IMR-90 (cell line): ENCODE measurements at regions not wholly inside any gene's neighbourhood (a gene's known extent, or its start where the extent isn't known, plus 50 kb on each side); places are given as distances from the start of the nearest gene placed in this dataset.
"Not testable (repeated sequence)": the region's sequence is repeated elsewhere in the genome, so short reads cannot be mapped to it uniquely, and the experiment has no call there.

ENCODE experiments used
- ATAC-seq: fragments of 200-7000 bp; cut with Tn5 transposase; 2 replicates; pipeline ENCODE4 v1.9.1; 2020; ENCODE audit warnings: low read depth, mild to moderate bottlenecking, moderate library complexity
- BruUV-seq: library from RNA; stranded (reverse); fragments of 400-500 nt; replicated peaks from 2 replicates; lab custom pipeline; 2021; lab: Mats Ljungman, UMichigan
- CTCF ChIA-PET: fragments of 300-600 bp; formaldehyde crosslinking; extraction: SDS; loops from one replicate; lab custom pipeline; 2021; ENCODE audit warnings: antibody characterized with exemption; lab: Yijun Ruan, JAX
- POLR2A ChIA-PET: fragments of 300-600 bp; sonication (Branson Sonifier 250); formaldehyde crosslinking; loops from one replicate; lab custom pipeline; 2022; ENCODE audit warnings: antibody characterized with exemption; ENCODE audit not compliant: unreplicated experiment; lab: Charles Lee
- DNase-seq: peaks from one replicate; pipeline ENCODE4 v3.0.0; 2013
- H2AFZ ChIP-seq: replicated peaks from 2 replicates; pipeline ENCODE3; 2013; ENCODE audit warnings: low read length, mild to moderate bottlenecking; ENCODE audit not compliant: poor library complexity
- H2AK5ac ChIP-seq: 2 replicates; pipeline ENCODE4 v1.6.1; 2013; ENCODE audit warnings: low read depth, low read length, inconsistent platforms
- H2AK9ac ChIP-seq: replicated peaks from 2 replicates; pipeline ENCODE3; 2013; ENCODE audit warnings: mild to moderate bottlenecking, low read depth, low read length, moderate library complexity; ENCODE audit not compliant: poor library complexity
- H2BK120ac ChIP-seq: 2 replicates; pipeline ENCODE4 v1.6.1; 2013; ENCODE audit warnings: low read depth, low read length, inconsistent platforms
- H2BK15ac ChIP-seq: 3 replicates; pipeline ENCODE4 v1.6.1; 2013; ENCODE audit warnings: low read depth, low read length, inconsistent platforms
- H2BK20ac ChIP-seq: 2 replicates; pipeline ENCODE4 v1.6.1; 2013; ENCODE audit warnings: low read depth, mild to moderate bottlenecking, inconsistent platforms, low read length, moderate library complexity
- H2BK5ac ChIP-seq: 2 replicates; pipeline ENCODE4 v1.6.1; 2013; ENCODE audit warnings: mild to moderate bottlenecking, low read depth, low read length, inconsistent platforms; ENCODE audit not compliant: poor library complexity, severe bottlenecking
- H3K14ac ChIP-seq: replicated peaks from 2 replicates; pipeline ENCODE4 v1.6.1; 2013; ENCODE audit warnings: low read depth, low read length, inconsistent platforms
- H3K18ac ChIP-seq: 2 replicates; pipeline ENCODE4 v1.6.1; 2013; ENCODE audit warnings: low read depth, low read length, control low read depth
- H3K23ac ChIP-seq: 2 replicates; pipeline ENCODE4 v1.6.1; 2013; ENCODE audit warnings: low read depth, low read length, inconsistent platforms
- H3K27ac ChIP-seq: 2 replicates; pipeline ENCODE4 v1.5.1; 2013; ENCODE audit warnings: mild to moderate bottlenecking, control low read depth, low read length; ENCODE audit not compliant: insufficient read depth
- H3K27me3 ChIP-seq: 2 replicates; pipeline ENCODE4 v1.6.1; 2013; ENCODE audit warnings: low read length; ENCODE audit not compliant: control insufficient read depth, insufficient read depth
- H3K36me3 ChIP-seq: 2 replicates; pipeline ENCODE4 v1.6.1; 2013; ENCODE audit warnings: low read length, mixed read lengths; ENCODE audit not compliant: control insufficient read depth, insufficient read depth
- H3K4ac ChIP-seq: 2 replicates; pipeline ENCODE4 v1.6.1; 2013; ENCODE audit warnings: low read depth, low read length, inconsistent platforms
- H3K4me1 ChIP-seq: 2 replicates; pipeline ENCODE4 v1.6.1; 2013; ENCODE audit warnings: low read length, mixed read lengths; ENCODE audit not compliant: control insufficient read depth, insufficient read depth
- H3K4me2 ChIP-seq: 2 replicates; pipeline ENCODE4 v1.6.1; 2013; ENCODE audit warnings: low read depth, mild to moderate bottlenecking, control low read depth, low read length, moderate library complexity
- H3K4me3 ChIP-seq: 2 replicates; pipeline ENCODE4 v1.5.1; 2013; ENCODE audit warnings: low read depth, mild to moderate bottlenecking, control low read depth, low read length, moderate library complexity; ENCODE audit not compliant: insufficient read depth
- H3K56ac ChIP-seq: 2 replicates; pipeline ENCODE4 v1.6.1; 2013; ENCODE audit warnings: low read length, inconsistent platforms; ENCODE audit not compliant: insufficient read depth; ENCODE audit errors: extremely low read depth
- H3K79me1 ChIP-seq, 2 experiments: 2 replicates each; pipeline ENCODE4 v1.6.1; 2013; ENCODE audit warnings: low read length in 2 of 2, inconsistent platforms in 1 of 2, low read depth in 1 of 2
- H3K9ac ChIP-seq: 2 replicates; pipeline ENCODE4 v1.6.1; 2013; ENCODE audit warnings: low read depth, low read length, control low read depth
- H3K9me1 ChIP-seq: 2 replicates; pipeline ENCODE4 v1.6.1; 2013; ENCODE audit warnings: low read length, inconsistent platforms; ENCODE audit not compliant: insufficient read depth
- H3K9me3 ChIP-seq: 2 replicates; pipeline ENCODE4 v1.6.1; 2013; ENCODE audit warnings: low read length; ENCODE audit not compliant: control insufficient read depth, insufficient read depth
- H4K20me1 ChIP-seq: 2 replicates; pipeline ENCODE4 v1.6.1; 2013; ENCODE audit warnings: low read length, inconsistent platforms; ENCODE audit not compliant: insufficient read depth
- H4K5ac ChIP-seq: 2 replicates; pipeline ENCODE4 v1.6.1; 2013; ENCODE audit warnings: mild to moderate bottlenecking, low read depth, low read length, control low read depth
- H4K8ac ChIP-seq, 2 experiments: 2 replicates each; pipeline ENCODE4 v1.6.1; 2013; ENCODE audit warnings: low read depth in 2 of 2, low read length in 2 of 2, control low read depth in 1 of 2, inconsistent platforms in 1 of 2
- H4K91ac ChIP-seq: 2 replicates; pipeline ENCODE4 v1.6.1; 2013; ENCODE audit warnings: low read depth, low read length, inconsistent platforms; ENCODE audit not compliant: insufficient read depth
- CHD1 ChIP-seq: IDR thresholded peaks from 2 replicates; pipeline ENCODE4 v1.6.1; 2012; ENCODE audit warnings: low read depth, low read length, improper control_type of control experiment
- FOS ChIP-seq: fragments of 150-350 bp; IDR thresholded peaks from 2 replicates; pipeline ENCODE4 v1.6.1; 2016; ENCODE audit warnings: low read depth, low read length
- MAFK ChIP-seq: IDR thresholded peaks from 2 replicates; pipeline ENCODE4 v1.6.1; 2012; ENCODE audit warnings: low read depth, low read length, improper control_type of control experiment
- MAZ ChIP-seq: IDR thresholded peaks from 2 replicates; pipeline ENCODE4 v1.6.1; 2012; ENCODE audit warnings: low read depth, mild to moderate bottlenecking, low read length, improper control_type of control experiment, moderate library complexity, borderline replicate concordance
- NFE2L2 ChIP-seq: fragments of 150-350 bp; IDR thresholded peaks from 2 replicates; pipeline ENCODE4 v1.6.1; 2016; ENCODE audit warnings: low read depth, mild to moderate bottlenecking, low read length
- RFX5 ChIP-seq: IDR thresholded peaks from 2 replicates; pipeline ENCODE4 v1.8.0; 2012; ENCODE audit warnings: low read depth, mild to moderate bottlenecking, low read length, moderate library complexity
- USF2 ChIP-seq: fragments of 150-350 bp; IDR thresholded peaks from 2 replicates; pipeline ENCODE4 v1.6.1; 2017; ENCODE audit warnings: mild to moderate bottlenecking, antibody characterized with exemption, low read length, low read depth
- WGBS, 2 experiments: methylation state at CpG; one replicate each; pipeline versions ENCODE4 v1.1.5 to v1.1.7; 2013; ENCODE audit warnings: missing lambda C conversion rate in 2 of 2; ENCODE audit not compliant: insufficient read length in 1 of 2; ENCODE audit errors: extremely low coverage in 2 of 2; 5-methylcytosine and 5-hydroxymethylcytosine counted together
- dilution Hi-C: fragments of 300-500 bp; cut with HindIII; formaldehyde crosslinking; loops from one replicate; pipeline ENCODE4 v1.14.3; 2018; ENCODE audit warnings: low sequenced_read_pairs; ENCODE audit not compliant: unreplicated experiment
- in situ Hi-C: fragments of 300-500 bp; cut with MboI; formaldehyde crosslinking; loops from 3 replicates; pipeline ENCODE4 v1.14.3; 2019; ENCODE audit warnings: low sequenced_read_pairs, inconsistent platforms, mixed read lengths
- intact Hi-C: fragments of 100-400 bp; cut with micrococcal nuclease; formaldehyde crosslinking; loops from 2 replicates; pipeline ENCODE4 v1.10.0; 2022
- TF ChIP-seq, protein P1 (sequence below): conservative IDR thresholded peaks from 2 replicates; pipeline ENCODE4 v1.5.1; 2012; ENCODE audit warnings: mild to moderate bottlenecking, low read depth, low read length, improper control_type of control experiment

GRCh38 chr17:16875662-16876061, 96.3 kb downstream of the TNFRSF13B start:
- no peak overlapping the region for H2BK20ac ChIP-seq
- H3K23ac ChIP-seq = no peak overlapping the region
- H3K18ac ChIP-seq = no peak overlapping the region
- H3K4me3 ChIP-seq = no peak overlapping the region
- H2AK5ac ChIP-seq = no peak overlapping the region
- H3K27me3 ChIP-seq = peaks cover 15% of the 10 kb centered on the region
- H3K79me1 ChIP-seq = no peaks in the 10 kb centered on the region
- ChIA-PET POLR2A (no interaction called here), CTCF (no interaction called here)
- no peaks in the 10 kb centered on the region for H4K20me1 ChIP-seq
- H3K4me1 ChIP-seq = no peaks in the 10 kb centered on the region
- H2BK5ac ChIP-seq = no peak overlapping the region
- no peak overlapping the region for H4K5ac ChIP-seq
- no peak overlapping the region for H2BK120ac ChIP-seq
- no peak overlapping the region for H2AFZ ChIP-seq
- H4K8ac ChIP-seq = no peak overlapping the region
- no peak overlapping the region for H3K56ac ChIP-seq
- H3K36me3 ChIP-seq = no peaks in the 10 kb centered on the region
- H4K91ac ChIP-seq = no peak overlapping the region
- H3K4me2 ChIP-seq = no peak overlapping the region
- no peaks in the 10 kb centered on the region for H3K9me1 ChIP-seq
- no peak for ATAC-seq
- H3K9ac ChIP-seq = no peak overlapping the region
- no peak overlapping the region for H3K27ac ChIP-seq
- no peak overlapping the region for H3K4ac ChIP-seq
- no peak overlapping the region for H2BK15ac ChIP-seq
- dilution Hi-C loops (no loop called here), in situ Hi-C loops (no loop called here), intact Hi-C loops (no loop called here)
- TF ChIP-seq USF2 (no peak), FOS (no peak), MAZ (no peak), CHD1 (no peak), NFE2L2 (no peak), RFX5 (no peak), MAFK (no peak)
- TF ChIP-seq, protein P1, sequence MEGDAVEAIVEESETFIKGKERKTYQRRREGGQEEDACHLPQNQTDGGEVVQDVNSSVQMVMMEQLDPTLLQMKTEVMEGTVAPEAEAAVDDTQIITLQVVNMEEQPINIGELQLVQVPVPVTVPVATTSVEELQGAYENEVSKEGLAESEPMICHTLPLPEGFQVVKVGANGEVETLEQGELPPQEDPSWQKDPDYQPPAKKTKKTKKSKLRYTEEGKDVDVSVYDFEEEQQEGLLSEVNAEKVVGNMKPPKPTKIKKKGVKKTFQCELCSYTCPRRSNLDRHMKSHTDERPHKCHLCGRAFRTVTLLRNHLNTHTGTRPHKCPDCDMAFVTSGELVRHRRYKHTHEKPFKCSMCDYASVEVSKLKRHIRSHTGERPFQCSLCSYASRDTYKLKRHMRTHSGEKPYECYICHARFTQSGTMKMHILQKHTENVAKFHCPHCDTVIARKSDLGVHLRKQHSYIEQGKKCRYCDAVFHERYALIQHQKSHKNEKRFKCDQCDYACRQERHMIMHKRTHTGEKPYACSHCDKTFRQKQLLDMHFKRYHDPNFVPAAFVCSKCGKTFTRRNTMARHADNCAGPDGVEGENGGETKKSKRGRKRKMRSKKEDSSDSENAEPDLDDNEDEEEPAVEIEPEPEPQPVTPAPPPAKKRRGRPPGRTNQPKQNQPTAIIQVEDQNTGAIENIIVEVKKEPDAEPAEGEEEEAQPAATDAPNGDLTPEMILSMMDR = no peak
- H3K14ac ChIP-seq = no peak overlapping the region
- no peak overlapping the region for H2AK9ac ChIP-seq
- no TSS peak for BruUV-seq
- H3K9me3 ChIP-seq = peaks cover 2% of the 10 kb centered on the region
- no peak for DNase-seq

DNA sequence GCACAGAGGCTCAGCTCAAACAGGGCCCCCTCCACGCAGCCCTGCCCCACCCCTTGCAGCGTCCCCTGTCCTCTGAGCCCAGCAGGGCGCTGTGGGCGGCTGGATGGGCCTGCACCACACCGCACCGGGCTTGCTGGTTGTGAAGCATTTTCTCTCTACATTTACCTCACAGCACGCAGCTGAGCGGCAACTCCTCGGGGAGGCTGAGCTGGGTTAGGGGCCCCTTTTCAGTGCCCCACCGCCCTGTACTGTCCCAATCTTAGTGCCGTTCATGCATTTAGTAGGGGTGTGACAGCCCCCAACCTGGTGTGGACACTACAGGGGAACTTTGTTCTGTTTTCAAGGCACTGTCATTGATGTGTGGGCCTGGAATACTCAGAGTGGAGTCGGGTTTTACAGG, 97.7 kb downstream of the TNFRSF13B start:
- DNase-seq, H4K91ac ChIP-seq, H2BK20ac ChIP-seq, H3K9me1 ChIP-seq, H3K9me3 ChIP-seq, H3K27ac ChIP-seq, H3K4me1 ChIP-seq, intact Hi-C loops, BruUV-seq, in situ Hi-C loops, H3K4me3 ChIP-seq, H4K20me1 ChIP-seq, H3K4ac ChIP-seq, H3K56ac ChIP-seq, dilution Hi-C loops, H3K18ac ChIP-seq, H3K36me3 ChIP-seq, H4K8ac ChIP-seq, H3K23ac ChIP-seq, H2BK120ac ChIP-seq, H2AK9ac ChIP-seq, ATAC-seq, H3K14ac ChIP-seq, H3K79me1 ChIP-seq, H3K9ac ChIP-seq, H4K5ac ChIP-seq, POLR2A ChIA-PET, H2AK5ac ChIP-seq, H2AFZ ChIP-seq, H2BK15ac ChIP-seq, H3K4me2 ChIP-seq, H2BK5ac ChIP-seq, CTCF ChIA-PET: not testable (repeated sequence)
- H3K27me3 ChIP-seq = peaks cover 15% of the 10 kb centered on the region
- no CpG with 5 or more reads among the region's 12 CpGs for WGBS, 2 experiments
